NCI-H748 (cell line): ENCODE measurements at regions not wholly inside any gene's neighbourhood (a gene's known extent, or its start where the extent isn't known, plus 50 kb on each side); places are given as distances from the start of the nearest gene placed in this dataset.
A peak's percentile ranks its signal among the peaks of the same experiment; 100 is the strongest.
"Not testable (repeated sequence)": the region's sequence is repeated elsewhere in the genome, so short reads cannot be mapped to it uniquely, and the experiment has no call there.

Source experiments
- DNase-seq: peaks from one replicate; lab custom pipeline; 2025; ENCODE audit not compliant: unreplicated experiment; lab: John Stamatoyannopoulos, UW

- DNase-seq = no peak
Observed at GRCh38 chr3:118803096-118803476, 231.6 kb downstream of the IGSF11 start.

- DNase-seq = no peak
Observed at GRCh38 chr3:118805007-118805406, 229.6 kb downstream of the IGSF11 start.

DNA sequence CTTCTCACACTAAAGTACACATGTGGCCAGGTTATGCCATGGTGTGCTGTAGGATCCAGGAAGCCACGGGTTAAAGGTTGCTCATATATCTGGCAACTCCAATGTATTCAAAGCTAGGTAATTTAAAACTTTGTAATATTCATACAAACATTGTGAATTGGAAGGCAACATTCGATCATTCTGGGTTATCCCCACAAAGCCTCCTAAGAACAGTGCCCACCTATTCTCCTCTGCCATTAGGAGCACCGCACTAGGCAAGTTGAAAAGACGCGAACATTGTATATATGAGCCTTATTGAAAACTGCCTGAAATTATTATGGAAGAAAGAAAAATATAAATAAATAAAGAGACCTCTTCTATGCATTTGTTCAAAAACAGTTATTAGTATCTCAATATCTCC lies 228.2 kb downstream of the IGSF11 start:
- no peak for DNase-seq

GRCh38 chr3:118807349-118807748 lies 227.3 kb downstream of the IGSF11 start:
- not testable (repeated sequence) for DNase-seq

DNA sequence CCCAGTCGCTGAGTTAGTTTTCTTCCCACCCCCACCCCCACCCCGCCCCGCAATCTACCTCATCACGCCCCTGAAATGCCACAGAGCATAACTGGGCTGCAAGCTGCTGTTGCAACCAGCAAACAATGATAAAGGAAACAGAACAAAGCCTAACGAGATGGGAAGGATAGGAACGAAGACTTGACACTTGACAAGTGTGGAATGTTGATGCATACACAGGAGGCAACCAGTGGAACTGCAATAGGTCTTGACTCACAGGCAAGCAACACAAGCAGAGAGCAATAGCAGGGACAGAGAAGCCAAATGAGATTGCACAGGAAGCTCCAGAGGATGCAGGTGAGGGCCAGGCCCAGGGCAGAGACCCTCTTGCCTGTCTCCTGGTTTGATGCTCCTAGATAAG lies 225.9 kb downstream of the IGSF11 start:
- no peak for DNase-seq

DNA sequence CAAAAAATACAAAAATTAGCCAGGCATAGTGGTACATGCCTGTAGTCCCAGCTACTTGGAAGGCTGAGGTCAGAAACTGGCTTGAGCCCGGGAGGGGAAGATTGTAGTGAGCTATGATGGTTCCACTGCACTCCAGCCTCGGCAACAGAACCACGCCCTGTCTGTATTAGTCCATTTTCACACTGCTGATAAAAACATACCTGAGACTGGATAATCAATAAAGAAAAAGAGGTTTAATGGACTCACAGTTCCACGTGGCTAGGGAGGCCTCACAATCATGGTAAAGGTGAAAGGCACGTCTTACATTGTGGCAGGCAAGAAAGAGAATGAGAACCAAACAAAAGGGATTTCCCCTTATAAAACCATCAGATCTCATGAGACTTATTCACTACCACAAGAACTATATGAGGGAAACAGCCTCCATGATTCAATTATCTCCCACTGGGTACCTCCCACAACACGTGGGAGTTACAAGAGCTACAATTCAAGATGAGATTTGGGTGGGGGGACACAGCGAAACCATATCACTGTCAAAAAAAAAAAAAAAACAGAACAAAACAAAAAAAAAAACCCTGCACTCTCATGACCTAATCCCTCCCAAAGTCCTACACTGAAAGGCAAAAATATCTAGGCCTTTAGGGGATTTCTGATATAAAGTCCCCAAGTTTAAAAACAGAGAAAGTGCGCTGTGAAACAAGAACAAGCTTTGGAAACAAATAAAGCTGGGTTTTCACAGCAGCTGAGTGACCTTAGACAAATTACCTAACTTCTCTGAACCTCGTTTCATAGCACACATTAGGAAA lies 224.7 kb downstream of the IGSF11 start:
- DNase-seq = no peak

GRCh38 chr3:118810499-118811035 lies 224.1 kb downstream of the IGSF11 start:
- DNase-seq = no peak

DNA sequence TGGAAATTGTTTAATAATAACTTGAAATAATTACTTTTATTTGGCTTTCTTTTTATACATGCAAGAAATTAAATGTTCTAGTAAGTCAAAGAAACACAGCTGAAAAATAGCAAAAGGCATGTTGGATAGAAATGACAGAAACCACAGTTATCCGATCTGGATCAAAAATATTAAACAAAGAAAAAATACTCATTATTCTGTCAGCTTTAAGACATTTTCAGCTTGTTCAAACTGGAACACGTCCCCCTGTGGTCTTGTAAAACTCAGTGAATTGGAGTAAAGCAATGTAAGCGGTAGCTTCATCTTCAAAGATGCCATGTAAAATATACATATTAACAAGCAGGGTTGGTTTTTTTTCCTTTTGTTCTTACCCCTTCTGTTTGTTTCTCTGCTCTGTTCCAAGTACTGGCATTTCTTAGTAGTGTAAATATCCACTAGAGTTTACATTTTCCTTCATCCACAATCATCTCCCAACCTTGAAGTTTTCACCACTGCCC lies 223.4 kb downstream of the IGSF11 start:
- DNase-seq = no peak

DNA sequence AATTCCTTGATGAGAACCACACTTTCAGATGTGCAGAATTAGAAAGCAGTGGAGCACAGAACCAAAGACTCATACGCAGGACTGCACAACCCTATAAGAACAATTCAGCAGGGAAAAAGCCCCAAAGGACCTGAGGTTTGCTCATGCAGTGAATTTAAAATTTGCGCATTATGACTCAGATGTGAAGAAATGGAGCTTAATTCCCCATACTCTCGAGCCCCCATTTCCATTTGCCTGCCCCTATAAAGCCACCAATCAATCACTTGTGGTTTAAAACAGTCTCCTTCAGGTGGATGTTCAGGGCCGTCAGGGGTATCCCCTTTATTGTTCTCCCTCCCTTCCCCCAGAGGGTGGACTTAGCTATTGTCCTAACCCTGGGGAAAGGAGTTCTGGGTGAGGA lies 221.2 kb downstream of the IGSF11 start:
- DNase-seq = no peak

DNA sequence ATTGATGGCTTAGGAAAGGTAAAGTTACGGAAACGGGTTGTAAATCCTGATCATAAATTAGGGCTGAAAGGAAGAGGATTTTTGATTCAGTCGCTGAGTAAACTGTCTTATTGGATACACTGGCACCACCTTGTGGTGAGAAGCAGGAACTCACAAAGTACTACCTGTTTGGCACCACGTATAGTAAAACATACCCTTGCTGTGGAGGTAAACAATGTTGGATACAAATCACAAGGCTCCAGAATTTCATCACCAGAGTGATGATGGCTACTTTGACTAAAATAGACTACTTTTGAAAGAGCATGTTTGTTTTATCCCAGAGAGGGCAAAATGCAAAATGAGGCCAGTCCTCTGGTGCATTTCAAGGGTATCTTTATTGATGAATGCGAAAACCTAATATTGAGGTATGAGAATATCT lies 216.9 kb downstream of the IGSF11 start:
- peak; percentile 64 for DNase-seq

GRCh38 chr3:118818386-118818785 lies 216.3 kb downstream of the IGSF11 start:
- no peak for DNase-seq

GRCh38 chr3:118823626-118824025 lies 211.0 kb downstream of the IGSF11 start:
- no peak for DNase-seq

DNA sequence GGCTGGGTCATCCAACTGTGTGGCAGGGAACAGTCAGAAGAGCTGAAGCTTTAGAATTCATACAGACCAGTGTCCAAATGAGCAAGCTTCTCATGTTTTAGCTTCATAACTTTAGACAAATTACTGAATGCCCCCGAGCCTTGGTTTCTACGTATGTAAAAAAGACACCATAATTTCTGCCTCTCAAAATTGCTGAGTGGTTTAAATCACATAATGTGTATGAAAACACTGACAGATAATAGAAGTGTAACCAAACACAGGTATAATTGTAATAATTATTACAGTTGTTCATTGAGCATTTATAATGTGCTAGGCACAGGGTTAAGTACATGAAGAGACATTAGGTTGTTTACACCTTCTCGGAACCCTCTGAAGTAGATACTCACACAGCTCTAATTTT lies 207.2 kb downstream of the IGSF11 start:
- no peak for DNase-seq

DNA sequence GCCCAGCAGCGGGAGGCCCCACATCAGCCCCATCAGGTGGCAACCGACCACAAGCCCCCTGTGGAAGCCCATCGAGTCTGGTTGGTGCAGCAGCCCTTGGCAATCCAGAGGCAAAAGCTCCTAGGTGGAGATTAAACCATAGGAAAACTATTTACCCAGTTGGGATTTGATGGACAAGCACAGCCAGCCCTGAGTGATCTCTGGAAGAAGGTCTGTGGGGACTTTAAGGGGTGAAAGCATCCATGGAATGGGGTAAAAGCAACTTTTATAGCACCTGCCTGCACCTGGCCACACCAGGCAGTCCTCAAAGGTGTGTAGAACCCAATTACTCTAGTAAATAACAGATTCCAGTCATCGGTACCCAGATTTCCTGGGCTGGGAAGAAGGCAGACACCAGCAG lies 206.3 kb downstream of the IGSF11 start:
- no peak for DNase-seq

- no peak for DNase-seq
Observed at GRCh38 chr3:118833075-118833474, 201.6 kb downstream of the IGSF11 start.

DNA sequence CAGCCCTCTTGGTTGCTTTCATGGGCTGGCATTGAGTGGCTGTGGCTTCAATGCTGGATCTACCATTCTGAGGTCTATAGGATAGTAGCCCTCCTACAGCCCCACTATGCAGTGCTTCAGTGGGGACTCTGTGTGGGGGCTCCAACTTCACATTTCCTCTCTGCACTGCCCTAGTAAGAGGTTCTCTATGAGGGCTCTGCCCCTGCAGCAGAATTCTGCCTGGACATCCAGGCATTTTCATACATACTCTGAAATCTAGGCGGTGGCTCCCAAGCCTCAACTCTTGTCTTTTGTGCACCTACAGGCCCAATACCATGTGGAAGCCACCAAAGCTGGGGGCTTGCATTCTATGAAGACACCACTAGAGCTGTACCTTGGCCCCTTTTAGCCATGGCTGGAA lies 195.8 kb downstream of the IGSF11 start:
- DNase-seq = no peak

DNA sequence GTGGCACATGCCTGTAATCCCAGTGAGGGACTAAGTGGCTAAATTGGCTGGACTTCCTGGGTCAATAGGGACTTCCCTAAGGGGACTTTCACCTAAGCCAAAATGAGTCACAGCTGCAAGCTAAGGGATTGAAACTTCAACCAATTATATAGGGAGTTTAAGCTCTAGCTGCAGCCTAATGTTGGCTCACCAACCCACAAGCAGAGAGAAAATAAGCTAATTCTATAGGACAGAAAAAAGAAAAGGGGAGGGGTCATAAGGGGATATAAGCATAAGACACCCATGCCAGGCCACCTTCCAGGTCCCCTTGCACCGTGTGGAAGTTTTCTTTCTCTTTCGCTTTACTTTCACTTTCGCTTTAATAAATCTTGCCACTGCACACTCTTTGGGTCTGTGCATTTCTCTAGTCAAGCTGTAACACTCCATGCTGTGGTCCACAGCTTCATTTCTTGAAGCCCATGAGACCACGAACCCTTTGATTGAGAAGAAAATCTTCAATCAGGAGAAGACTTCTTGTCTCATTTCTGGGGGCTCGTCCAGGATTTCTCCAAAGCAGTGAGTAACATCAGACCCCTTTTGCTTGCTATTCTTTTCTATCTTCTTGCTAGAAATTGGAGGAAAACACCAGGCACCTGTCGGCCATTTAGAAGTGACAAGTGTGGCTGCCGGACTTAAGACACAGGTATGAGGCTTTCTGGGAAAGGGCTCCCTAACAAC lies 192.3 kb downstream of the IGSF11 start:
- DNase-seq = no peak

DNA sequence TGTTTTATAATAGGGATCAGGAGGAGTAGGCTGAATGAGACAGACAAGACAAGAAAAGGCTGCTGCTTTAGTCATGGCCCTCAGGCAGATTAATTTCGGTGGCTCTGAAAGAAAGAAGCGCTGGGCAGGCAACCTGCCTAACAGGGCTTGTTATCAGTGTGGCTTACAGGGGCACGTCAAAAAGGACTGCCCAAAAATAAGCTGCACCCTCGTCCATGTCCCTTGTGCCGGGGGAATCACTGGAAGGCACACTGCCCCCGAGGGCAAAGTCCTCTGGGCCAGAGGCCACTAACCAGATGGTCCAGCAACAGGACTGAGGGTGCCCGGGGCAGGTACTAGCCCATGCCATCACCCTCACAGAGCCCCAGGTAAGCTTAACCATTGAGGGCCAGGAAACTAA lies 188.5 kb downstream of the IGSF11 start:
- no peak for DNase-seq
